SU-DHL-6 (cell line): ENCODE measurements at regions not wholly inside any gene's neighbourhood (a gene's known extent, or its start where the extent isn't known, plus 50 kb on each side); places are given as distances from the start of the nearest gene placed in this dataset.

Experiments
- H2AFZ ChIP-seq: fragments of 200-600 bp; sonication (generic); 2 replicates; pipeline ENCODE4 v1.6.1; 2014; ENCODE audit warnings: low read depth, mild to moderate bottlenecking, moderate library complexity, mixed read lengths, antibody characterized with exemption, low read length; ENCODE audit not compliant: severe bottlenecking
- H3F3A ChIP-seq: fragments of 200-600 bp; shearing (Covaris generic); 2 replicates; pipeline ENCODE4 v1.6.0; 2016; ENCODE audit warnings: antibody characterized with exemption, mild to moderate bottlenecking; ENCODE audit not compliant: insufficient read depth
- H3K27ac ChIP-seq: fragments of 200-600 bp; sonication (generic); 2 replicates; pipeline ENCODE4 v1.5.1; 2016; ENCODE audit warnings: low read depth, mild to moderate bottlenecking, low read length, moderate library complexity, mixed read lengths
- H3K27me3 ChIP-seq: fragments of 200-600 bp; sonication (generic), shearing (Covaris generic); 2 replicates; pipeline ENCODE4 v1.6.0; 2014; ENCODE audit warnings: mild to moderate bottlenecking, low read length
- H3K36me3 ChIP-seq: fragments of 200-600 bp; sonication (generic); 2 replicates; pipeline ENCODE4 v1.6.1; 2014; ENCODE audit warnings: mild to moderate bottlenecking, low read length, mixed read lengths
- H3K4me2 ChIP-seq: fragments of 300-600, 200-600 bp; shearing (Covaris generic), sonication (generic); 2 replicates; pipeline ENCODE4 v1.6.0; 2014; ENCODE audit warnings: low read length, low read depth, mild to moderate bottlenecking; ENCODE audit not compliant: poor library complexity, severe bottlenecking
- H3K4me3 ChIP-seq: fragments of 200-600 bp; sonication (generic); 2 replicates; pipeline ENCODE4 v1.5.1; 2014; ENCODE audit warnings: antibody characterized with exemption, low read length, mild to moderate bottlenecking, mixed read lengths; ENCODE audit not compliant: insufficient read depth, poor library complexity, severe bottlenecking
- H3K79me2 ChIP-seq: fragments of 200-600 bp; sonication (generic); 2 replicates; pipeline ENCODE4 v1.6.1; 2014; ENCODE audit warnings: mild to moderate bottlenecking, low read length, moderate library complexity; ENCODE audit not compliant: insufficient read depth
- H3K9ac ChIP-seq: fragments of 200-600 bp; sonication (generic); 2 replicates; pipeline ENCODE4 v1.7.0; 2014; ENCODE audit warnings: mild to moderate bottlenecking, low read length
- H3K9me2 ChIP-seq: fragments of 200-600 bp; sonication (generic); replicated peaks from 2 replicates; pipeline ENCODE4 v1.6.1; 2014; ENCODE audit warnings: low read length; ENCODE audit not compliant: insufficient read depth
- H3K9me3 ChIP-seq: fragments of 200-600 bp; sonication (generic); 2 replicates; pipeline ENCODE4 v1.6.1; 2014; ENCODE audit warnings: low read length, mixed read lengths; ENCODE audit not compliant: insufficient read depth
- H4K20me1 ChIP-seq: fragments of 200-600 bp; sonication (generic); 2 replicates; pipeline ENCODE4 v1.6.1; 2014; ENCODE audit warnings: low read depth, mild to moderate bottlenecking, antibody characterized with exemption, low read length, moderate library complexity, mixed read lengths
- CTCF ChIP-seq: fragments of 200-600 bp; sonication (generic); IDR thresholded peaks from one replicate; pipeline ENCODE4 v1.5.1; 2017; ENCODE audit warnings: antibody characterized with exemption, mild to moderate bottlenecking, low read length, moderate library complexity; ENCODE audit not compliant: insufficient read depth, poor library complexity, severe bottlenecking
- EZH2phosphoT487 ChIP-seq: fragments of 200-600 bp; sonication (generic), shearing (Covaris generic); conservative IDR thresholded peaks from 2 replicates; pipeline ENCODE4 v1.6.1; 2018; ENCODE audit warnings: mild to moderate bottlenecking, antibody characterized with exemption, low read length, moderate library complexity, mixed read lengths

- H3K4me2 ChIP-seq = no peak overlapping the region
- no peaks in the 10 kb centered on the region for H4K20me1 ChIP-seq
- no peak overlapping the region for H3K9ac ChIP-seq
- no peaks in the 10 kb centered on the region for H3K36me3 ChIP-seq
- H3K27me3 ChIP-seq = no peaks in the 10 kb centered on the region
- H3K27ac ChIP-seq = no peak overlapping the region
- no peaks in the 10 kb centered on the region for H3K79me2 ChIP-seq
- no peak for TF ChIP-seq EZH2phosphoT487
- no peak for TF ChIP-seq CTCF
- H3K4me3 ChIP-seq = no peak overlapping the region
- H3K9me2 ChIP-seq = no peaks in the 10 kb centered on the region
- no peak overlapping the region for H2AFZ ChIP-seq
- H3K9me3 ChIP-seq = no peaks in the 10 kb centered on the region
- no peaks in the 10 kb centered on the region for H3F3A ChIP-seq
These were observed 127.0 kb upstream of the PKDCC start for GRCh38 chr2:41920812-41921211.

GRCh38 chr2:41922177-41922576 lies 125.6 kb upstream of the PKDCC start:
- no peaks in the 10 kb centered on the region for H3K9me2 ChIP-seq
- H3K36me3 ChIP-seq = no peaks in the 10 kb centered on the region
- no peaks in the 10 kb centered on the region for H3K27me3 ChIP-seq
- no peak overlapping the region for H3K4me3 ChIP-seq
- TF ChIP-seq CTCF (no peak), EZH2phosphoT487 (no peak)
- no peaks in the 10 kb centered on the region for H3K79me2 ChIP-seq
- no peak overlapping the region for H3K4me2 ChIP-seq
- no peak overlapping the region for H2AFZ ChIP-seq
- no peaks in the 10 kb centered on the region for H3K9me3 ChIP-seq
- no peak overlapping the region for H3K9ac ChIP-seq
- H3K27ac ChIP-seq = no peak overlapping the region
- H3F3A ChIP-seq = no peaks in the 10 kb centered on the region
- H4K20me1 ChIP-seq = no peaks in the 10 kb centered on the region

GRCh38 chr2:41923156-41923786 lies 124.5 kb upstream of the PKDCC start:
- Histone ChIP-seq H3K79me2 (no peaks in the 10 kb centered on the region), H2AFZ (no peak overlapping the region), H3K36me3 (no peaks in the 10 kb centered on the region), H3K9ac (no peak overlapping the region), H3K27ac (no peak overlapping the region), H3K4me3 (no peak overlapping the region), H3F3A (no peaks in the 10 kb centered on the region), H3K27me3 (no peaks in the 10 kb centered on the region), H3K4me2 (no peak overlapping the region), H3K9me3 (no peaks in the 10 kb centered on the region), H4K20me1 (no peaks in the 10 kb centered on the region), H3K9me2 (no peaks in the 10 kb centered on the region)
- TF ChIP-seq EZH2phosphoT487 (no peak), CTCF (no peak)
